Ishikawa (cell line): ENCODE measurements at regions not wholly inside any gene's neighbourhood (a gene's known extent, or its start where the extent isn't known, plus 50 kb on each side); places are given as distances from the start of the nearest gene placed in this dataset.

ENCODE experiments used
- CEBPB ChIP-seq: IDR thresholded peaks from 2 replicates; pipeline ENCODE4 v1.6.1; 2012
- CREB1 ChIP-seq: IDR thresholded peaks from 2 replicates; pipeline ENCODE4 v1.6.1; 2012; ENCODE audit warnings: low read depth
- EGR1 ChIP-seq: IDR thresholded peaks from 2 replicates; pipeline ENCODE4 v1.6.1; 2012
- EP300 ChIP-seq: IDR thresholded peaks from 2 replicates; pipeline ENCODE4 v1.6.1; 2012; ENCODE audit warnings: borderline replicate concordance
- FOXM1 ChIP-seq: IDR thresholded peaks from 2 replicates; pipeline ENCODE4 v1.6.1; 2012; ENCODE audit warnings: low read depth, borderline replicate concordance
- NFIC ChIP-seq: IDR thresholded peaks from 2 replicates; pipeline ENCODE4 v1.6.1; 2012
- RAD21 ChIP-seq: IDR thresholded peaks from 2 replicates; pipeline ENCODE4 v1.6.1; 2012; ENCODE audit warnings: low read depth
- TAF1 ChIP-seq: IDR thresholded peaks from 2 replicates; pipeline ENCODE4 v1.6.1; 2012; ENCODE audit warnings: low read depth, mild to moderate bottlenecking
- TCF12 ChIP-seq: IDR thresholded peaks from 2 replicates; pipeline ENCODE4 v1.6.1; 2012; ENCODE audit warnings: low read depth
- TEAD4 ChIP-seq: IDR thresholded peaks from 2 replicates; pipeline ENCODE4 v1.6.1; 2012
- YY1 ChIP-seq: IDR thresholded peaks from 2 replicates; pipeline ENCODE4 v1.6.1; 2012; ENCODE audit warnings: low read depth
- ZBTB7A ChIP-seq: IDR thresholded peaks from 2 replicates; pipeline ENCODE4 v1.6.1; 2012; ENCODE audit warnings: low read depth
- TF ChIP-seq, protein P1 (sequence below): IDR thresholded peaks from 2 replicates; pipeline ENCODE4 v1.6.1; 2012; ENCODE audit warnings: low read depth, mild to moderate bottlenecking
- TF ChIP-seq, protein P2 (sequence below): IDR thresholded peaks from 2 replicates; pipeline ENCODE4 v1.6.1; 2012
- TF ChIP-seq, protein P3 (sequence below): IDR thresholded peaks from 2 replicates; pipeline ENCODE4 v1.6.1; 2012

DNA sequence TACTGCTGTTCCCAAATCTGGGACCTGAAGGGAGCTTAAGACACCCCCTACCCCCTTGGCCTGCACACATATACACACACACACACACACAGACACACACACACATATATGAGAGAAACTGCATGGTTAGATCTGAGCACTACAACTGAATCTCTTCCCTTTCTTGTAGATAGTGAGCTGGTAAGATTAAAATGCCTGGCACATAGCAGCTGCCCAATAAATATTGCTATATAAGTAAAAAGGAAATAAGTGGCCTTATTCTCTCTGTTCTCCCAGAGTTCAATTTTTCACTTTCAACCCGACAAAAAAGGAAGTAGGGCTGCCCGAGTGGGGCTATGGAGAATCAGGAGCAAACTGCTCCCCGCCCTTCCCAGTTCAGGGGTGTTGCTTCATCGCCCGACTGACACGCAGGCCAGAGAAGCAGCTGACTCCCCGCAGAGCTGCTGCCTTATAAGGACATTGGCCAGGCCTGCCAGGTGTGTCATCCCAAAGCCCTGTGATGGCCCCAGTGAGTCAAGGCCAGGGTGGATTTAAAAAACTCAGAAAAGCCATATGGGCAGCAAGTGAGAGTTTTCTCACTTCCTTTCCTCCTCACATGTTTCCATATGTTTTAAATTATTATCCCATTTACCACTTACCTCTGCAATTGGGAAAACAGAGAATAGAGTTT, 106.5 kb upstream of the SLC44A3 start:
- TF ChIP-seq FOXM1: no peak
- TF ChIP-seq EP300: no peak; the same call in 1 of the 2 replicates
- TF ChIP-seq, protein P1, sequence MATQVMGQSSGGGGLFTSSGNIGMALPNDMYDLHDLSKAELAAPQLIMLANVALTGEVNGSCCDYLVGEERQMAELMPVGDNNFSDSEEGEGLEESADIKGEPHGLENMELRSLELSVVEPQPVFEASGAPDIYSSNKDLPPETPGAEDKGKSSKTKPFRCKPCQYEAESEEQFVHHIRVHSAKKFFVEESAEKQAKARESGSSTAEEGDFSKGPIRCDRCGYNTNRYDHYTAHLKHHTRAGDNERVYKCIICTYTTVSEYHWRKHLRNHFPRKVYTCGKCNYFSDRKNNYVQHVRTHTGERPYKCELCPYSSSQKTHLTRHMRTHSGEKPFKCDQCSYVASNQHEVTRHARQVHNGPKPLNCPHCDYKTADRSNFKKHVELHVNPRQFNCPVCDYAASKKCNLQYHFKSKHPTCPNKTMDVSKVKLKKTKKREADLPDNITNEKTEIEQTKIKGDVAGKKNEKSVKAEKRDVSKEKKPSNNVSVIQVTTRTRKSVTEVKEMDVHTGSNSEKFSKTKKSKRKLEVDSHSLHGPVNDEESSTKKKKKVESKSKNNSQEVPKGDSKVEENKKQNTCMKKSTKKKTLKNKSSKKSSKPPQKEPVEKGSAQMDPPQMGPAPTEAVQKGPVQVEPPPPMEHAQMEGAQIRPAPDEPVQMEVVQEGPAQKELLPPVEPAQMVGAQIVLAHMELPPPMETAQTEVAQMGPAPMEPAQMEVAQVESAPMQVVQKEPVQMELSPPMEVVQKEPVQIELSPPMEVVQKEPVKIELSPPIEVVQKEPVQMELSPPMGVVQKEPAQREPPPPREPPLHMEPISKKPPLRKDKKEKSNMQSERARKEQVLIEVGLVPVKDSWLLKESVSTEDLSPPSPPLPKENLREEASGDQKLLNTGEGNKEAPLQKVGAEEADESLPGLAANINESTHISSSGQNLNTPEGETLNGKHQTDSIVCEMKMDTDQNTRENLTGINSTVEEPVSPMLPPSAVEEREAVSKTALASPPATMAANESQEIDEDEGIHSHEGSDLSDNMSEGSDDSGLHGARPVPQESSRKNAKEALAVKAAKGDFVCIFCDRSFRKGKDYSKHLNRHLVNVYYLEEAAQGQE: no peak; the same call in 1 of the 2 replicates
- no peak for TF ChIP-seq TAF1
- TF ChIP-seq, protein P2, sequence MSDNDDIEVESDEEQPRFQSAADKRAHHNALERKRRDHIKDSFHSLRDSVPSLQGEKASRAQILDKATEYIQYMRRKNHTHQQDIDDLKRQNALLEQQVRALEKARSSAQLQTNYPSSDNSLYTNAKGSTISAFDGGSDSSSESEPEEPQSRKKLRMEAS: peak; percentile 41; the same call in 1 of the 2 replicates
- TF ChIP-seq CEBPB: peak; percentile 93
- no peak for TF ChIP-seq ZBTB7A
- TF ChIP-seq EGR1: no peak
- peak; percentile 15; the same call in 1 of the 2 replicates for TF ChIP-seq TEAD4
- TF ChIP-seq YY1: no peak
- 0 out of 2 replicates have a peak, but pooled peaks have one; percentile 21 for TF ChIP-seq NFIC
- TF ChIP-seq, protein P3, sequence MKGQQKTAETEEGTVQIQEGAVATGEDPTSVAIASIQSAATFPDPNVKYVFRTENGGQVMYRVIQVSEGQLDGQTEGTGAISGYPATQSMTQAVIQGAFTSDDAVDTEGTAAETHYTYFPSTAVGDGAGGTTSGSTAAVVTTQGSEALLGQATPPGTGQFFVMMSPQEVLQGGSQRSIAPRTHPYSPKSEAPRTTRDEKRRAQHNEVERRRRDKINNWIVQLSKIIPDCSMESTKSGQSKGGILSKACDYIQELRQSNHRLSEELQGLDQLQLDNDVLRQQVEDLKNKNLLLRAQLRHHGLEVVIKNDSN: no peak
- no peak for TF ChIP-seq RAD21
- no peak for TF ChIP-seq TCF12
- TF ChIP-seq CREB1: no peak

DNA sequence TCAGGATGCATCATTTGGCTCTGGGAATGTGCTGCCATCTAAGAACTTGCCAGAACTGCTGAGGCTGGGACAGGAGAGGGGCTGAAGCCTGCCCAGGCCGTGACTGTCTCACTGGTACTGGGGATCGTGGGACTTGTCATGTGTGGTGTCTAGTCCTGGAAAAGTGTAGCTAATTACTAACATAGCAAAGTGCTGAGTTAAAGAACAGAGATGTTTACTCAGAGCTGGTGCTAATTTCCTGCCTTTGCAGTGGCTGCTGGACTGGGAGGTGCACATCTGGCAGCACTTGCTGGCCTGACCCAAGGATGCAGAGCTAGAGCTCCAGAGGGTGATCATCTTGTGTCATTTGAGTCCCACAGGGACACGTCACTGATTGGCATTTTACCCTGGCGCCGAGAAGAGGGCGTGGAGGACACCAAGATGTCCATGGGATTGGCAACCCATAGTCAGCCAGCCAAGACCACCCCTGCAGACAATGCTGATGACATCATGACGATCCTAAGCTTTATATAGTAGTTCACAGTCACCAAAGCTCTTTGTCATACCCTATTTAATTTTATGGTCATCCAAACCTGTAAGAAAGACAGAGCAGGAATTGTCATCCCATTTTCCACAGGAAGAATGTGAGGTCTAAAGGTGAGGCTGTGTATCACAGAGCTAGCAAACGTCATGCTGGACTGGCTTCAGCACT, 110.1 kb upstream of the SLC44A3 start:
- TF ChIP-seq TCF12 (no peak), CREB1 (no peak), EGR1 (no peak), ZBTB7A (no peak), YY1 (no peak), FOXM1 (no peak), CEBPB (no peak), TEAD4 (no peak)
- TF ChIP-seq, protein P1: no peak
- TF ChIP-seq, protein P2: no peak

DNA sequence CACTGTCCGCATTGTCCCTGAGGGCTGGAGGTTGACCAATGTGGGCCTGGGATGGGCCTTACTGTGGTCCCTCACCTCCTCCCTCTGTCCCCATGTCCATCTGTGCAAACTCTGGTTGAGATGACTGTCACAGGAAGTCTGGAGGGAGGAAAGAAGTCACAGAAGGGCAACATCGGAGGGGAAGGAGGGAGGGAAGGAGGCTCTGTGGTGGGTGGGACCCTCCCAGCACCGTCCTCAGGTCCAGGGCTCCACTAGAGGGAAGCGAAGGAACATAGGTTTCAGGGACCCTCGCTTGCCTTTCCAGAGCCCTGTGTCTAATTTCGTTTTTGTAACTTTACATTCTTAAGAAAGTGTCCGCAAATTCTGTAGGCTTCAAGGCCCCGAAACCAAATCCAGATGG, 111.3 kb upstream of the SLC44A3 start:
- TF ChIP-seq EP300 (no peak), ZBTB7A (no peak), YY1 (no peak), TAF1 (no peak), TCF12 (no peak), EGR1 (no peak), FOXM1 (no peak)
- TF ChIP-seq, protein P1: no peak

DNA sequence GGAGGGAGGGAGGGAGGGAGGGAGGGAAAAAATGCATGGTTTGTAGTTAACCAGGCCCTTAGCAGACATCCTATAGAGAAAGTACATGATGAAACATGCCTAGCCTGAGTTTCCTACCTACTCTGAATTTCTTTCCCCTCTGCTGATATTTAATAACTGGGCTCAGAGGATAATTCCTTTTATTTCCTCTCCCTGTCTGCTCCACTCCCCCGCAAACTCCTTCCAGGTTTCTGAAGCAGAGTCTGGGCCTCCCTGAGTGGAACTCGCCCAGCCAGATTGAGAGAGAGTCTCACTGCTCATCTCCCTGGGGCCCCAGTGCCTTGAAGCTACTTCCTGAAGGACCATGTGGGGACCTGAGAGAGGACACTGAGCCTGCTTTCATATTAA, 111.9 kb upstream of the SLC44A3 start:
- TF ChIP-seq, protein P2: no peak
- no peak for TF ChIP-seq TCF12
